HEK293T (cell line): ENCODE measurements at regions not wholly inside any gene's neighbourhood (a gene's known extent, or its start where the extent isn't known, plus 50 kb on each side); places are given as distances from the start of the nearest gene placed in this dataset.

Experiments
- ARNT ChIP-seq: fragments of 450-650 bp; IDR thresholded peaks from 2 replicates; pipeline ENCODE4 v1.6.1; 2017; ENCODE audit warnings: mild to moderate bottlenecking
- BHLHE40 ChIP-seq: fragments of 450-650 bp; IDR thresholded peaks from 2 replicates; pipeline ENCODE4 v1.6.1; 2016; ENCODE audit warnings: mild to moderate bottlenecking, moderate library complexity, borderline replicate concordance
- ELF4 ChIP-seq: fragments of 450-650 bp; IDR thresholded peaks from 2 replicates; pipeline ENCODE4 v1.6.1; 2017; ENCODE audit warnings: antibody characterized with exemption
- FOXA1 ChIP-seq: fragments of 450-650 bp; IDR thresholded peaks from 2 replicates; pipeline ENCODE4 v1.6.1; 2016; ENCODE audit warnings: mild to moderate bottlenecking
- FOXK2 ChIP-seq: fragments of 450-650 bp; IDR thresholded peaks from 2 replicates; pipeline ENCODE4 v1.6.1; 2016; ENCODE audit warnings: mild to moderate bottlenecking
- FOXM1 ChIP-seq: fragments of 450-650 bp; IDR thresholded peaks from 2 replicates; pipeline ENCODE4 v1.6.1; 2017; ENCODE audit warnings: mild to moderate bottlenecking, borderline replicate concordance
- HDGF ChIP-seq: fragments of 450-650 bp; IDR thresholded peaks from 2 replicates; pipeline ENCODE4 v1.6.1; 2017; ENCODE audit warnings: antibody characterized with exemption, borderline replicate concordance
- L3MBTL2 ChIP-seq: fragments of 450-650 bp; conservative IDR thresholded peaks from 2 replicates; pipeline ENCODE4 v1.6.1; 2016; ENCODE audit warnings: mild to moderate bottlenecking
- NFRKB ChIP-seq: fragments of 450-650 bp; IDR thresholded peaks from 2 replicates; pipeline ENCODE4 v1.6.1; 2016; ENCODE audit warnings: mild to moderate bottlenecking, moderate library complexity
- SP1 ChIP-seq: fragments of 450-650 bp; IDR thresholded peaks from 2 replicates; pipeline ENCODE4 v1.6.1; 2017
- SUZ12 ChIP-seq: fragments of 450-650 bp; IDR thresholded peaks from 2 replicates; pipeline ENCODE4 v1.6.1; 2016; ENCODE audit warnings: mild to moderate bottlenecking
- TARDBP ChIP-seq: fragments of 450-650 bp; IDR thresholded peaks from 2 replicates; pipeline ENCODE4 v1.6.1; 2016
- ZNF384 ChIP-seq: fragments of 450-650 bp; IDR thresholded peaks from 2 replicates; pipeline ENCODE4 v1.6.1; 2016
- TF ChIP-seq, protein P1 (sequence below): fragments of 450-650 bp; IDR thresholded peaks from 2 replicates; pipeline ENCODE4 v1.6.1; 2016

- TF ChIP-seq, protein P1, sequence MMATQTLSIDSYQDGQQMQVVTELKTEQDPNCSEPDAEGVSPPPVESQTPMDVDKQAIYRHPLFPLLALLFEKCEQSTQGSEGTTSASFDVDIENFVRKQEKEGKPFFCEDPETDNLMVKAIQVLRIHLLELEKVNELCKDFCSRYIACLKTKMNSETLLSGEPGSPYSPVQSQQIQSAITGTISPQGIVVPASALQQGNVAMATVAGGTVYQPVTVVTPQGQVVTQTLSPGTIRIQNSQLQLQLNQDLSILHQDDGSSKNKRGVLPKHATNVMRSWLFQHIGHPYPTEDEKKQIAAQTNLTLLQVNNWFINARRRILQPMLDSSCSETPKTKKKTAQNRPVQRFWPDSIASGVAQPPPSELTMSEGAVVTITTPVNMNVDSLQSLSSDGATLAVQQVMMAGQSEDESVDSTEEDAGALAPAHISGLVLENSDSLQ = no peak
- TF ChIP-seq FOXA1 = no peak
- no peak for TF ChIP-seq SP1
- no peak for TF ChIP-seq ARNT
- TF ChIP-seq FOXM1 = no peak
- TF ChIP-seq SUZ12 = no peak
- TF ChIP-seq FOXK2 = no peak
- no peak for TF ChIP-seq TARDBP
- no peak for TF ChIP-seq L3MBTL2
- TF ChIP-seq ELF4 = no peak
- TF ChIP-seq ZNF384 = no peak
- no peak for TF ChIP-seq HDGF
- no peak for TF ChIP-seq BHLHE40
- no peak for TF ChIP-seq NFRKB
These were observed 347.9 kb upstream of the ATP10A start for GRCh38 chr15:26210980-26211379.
